Stomach (tissue), 8 donors: ENCODE measurements at regions not wholly inside any gene's neighbourhood (a gene's known extent, or its start where the extent isn't known, plus 50 kb on each side); places are given as distances from the start of the nearest gene placed in this dataset.
"Not testable (repeated sequence)": the region's sequence is repeated elsewhere in the genome, so short reads cannot be mapped to it uniquely, and the experiment has no call there.

Experiments
- DNase-seq, 2 donors: peaks; one replicate each; pipeline versions ENCODE4 v3.0.0 to v3.0.0-alpha.2; 2013 to 2019
- H3K27ac ChIP-seq, 5 donors: fragments of 200-600 bp in 4 of 5; sonication (generic) in 4 of 5; one replicate each; pipeline ENCODE4 v1.5.1; 2013 to 2019; ENCODE audit warnings: mild to moderate bottlenecking in 1 of 5, moderate library complexity in 1 of 5
- H3K27me3 ChIP-seq, 3 donors: fragments of 200-600 bp; sonication (generic); one replicate each; pipeline ENCODE4 v1.5.1; 2017 to 2019; ENCODE audit warnings: mixed run types in 1 of 3
- H3K36me3 ChIP-seq, 4 donors: fragments of 200-600 bp; sonication (generic); 1 replicate in 3 of 4; 2 replicates in 1 of 4; pipeline ENCODE4 v1.5.1; 2016 to 2019
- H3K4me1 ChIP-seq, 4 donors: fragments of 200-600 bp; sonication (generic); one replicate each; pipeline ENCODE4 v1.5.1; 2016 to 2019
- H3K4me3 ChIP-seq, 4 donors: fragments of 200-600 bp; sonication (generic) in 3 of 4; one replicate each; pipeline ENCODE4 v1.5.1; 2016 to 2019; ENCODE audit warnings: mild to moderate bottlenecking in 1 of 4
- H3K9me3 ChIP-seq, 4 donors: fragments of 200-600 bp; sonication (generic); one replicate each; pipeline ENCODE4 v1.5.1; 2016 to 2019
- EP300 ChIP-seq: sonication (generic); formaldehyde crosslinking; IDR thresholded peaks from one replicate; pipeline ENCODE4 v1.6.1; 2017; ENCODE audit warnings: antibody characterized with exemption
- POLR2A ChIP-seq, 4 donors: fragments of 450-650 bp; IDR thresholded peaks; one replicate each; pipeline ENCODE4 v1.6.1; 2016; ENCODE audit warnings: antibody characterized with exemption in 4 of 4, control low read depth in 2 of 4, mild to moderate bottlenecking in 1 of 4, moderate library complexity in 1 of 4
- POLR2AphosphoS5 ChIP-seq, 3 donors: sonication (generic); formaldehyde crosslinking; IDR thresholded peaks; one replicate each; pipeline ENCODE4 v1.6.1; 2016; ENCODE audit warnings: antibody characterized with exemption in 3 of 3
- WGBS, 5 donors: extraction: QIAGEN DNeasy Blood & Tissue Kit in 3 of 5; methylation state at CpG; one replicate each; pipeline versions ENCODE4 v1.1.5 to v1.1.7; 2013 to 2018; 5-methylcytosine and 5-hydroxymethylcytosine counted together
- intact Hi-C: fragments of 100-400 bp; cut with DNase I; formaldehyde crosslinking; loops from one replicate; pipeline ENCODE4 v1.15.1; 2023; ENCODE audit warnings: low total_unique reads
- TF ChIP-seq, protein P1 (sequence below), 7 experiments: fragments of 450-650 bp in 4 of 7; fragments of 200-600 bp in 3 of 7; sonication (generic) in 3 of 7; IDR thresholded peaks; one replicate each; pipeline ENCODE4 v1.5.1; 2016 to 2019; ENCODE audit warnings: antibody characterized with exemption in 7 of 7, control low read depth in 2 of 7, mild to moderate bottlenecking in 1 of 7
- donor health status: healthy with polysubstance abuse.
- donor health status: Bipolar disorder and iron deficiency.
- donor health status: healthy.

GRCh38 chr18:42513441-42513840 is 558.4 kb downstream of the PIK3C3 start:
- no peak for DNase-seq
- Histone ChIP-seq H3K27me3 (no peaks in the 10 kb centered on the region), H3K36me3 (no peaks in the 10 kb centered on the region), H3K9me3 (no peaks in the 10 kb centered on the region), H3K27ac (no peak overlapping the region), H3K4me1 (peaks cover 0 to 6% (median 0%) of the 10 kb centered on the region in 4 donors), H3K4me3 (no peak overlapping the region)
- intact Hi-C loops, result no loop called here
- 58 to 87% (median 85%) methylated on average over 1 of the region's 1 CpG for WGBS, 5 donors
- no peak for TF ChIP-seq POLR2AphosphoS5 (IDR thresholded peaks at IDR 0.05)
- no peak for TF ChIP-seq POLR2A (IDR thresholded peaks at IDR 0.05)
- no peak for TF ChIP-seq EP300
- TF ChIP-seq, protein P1, sequence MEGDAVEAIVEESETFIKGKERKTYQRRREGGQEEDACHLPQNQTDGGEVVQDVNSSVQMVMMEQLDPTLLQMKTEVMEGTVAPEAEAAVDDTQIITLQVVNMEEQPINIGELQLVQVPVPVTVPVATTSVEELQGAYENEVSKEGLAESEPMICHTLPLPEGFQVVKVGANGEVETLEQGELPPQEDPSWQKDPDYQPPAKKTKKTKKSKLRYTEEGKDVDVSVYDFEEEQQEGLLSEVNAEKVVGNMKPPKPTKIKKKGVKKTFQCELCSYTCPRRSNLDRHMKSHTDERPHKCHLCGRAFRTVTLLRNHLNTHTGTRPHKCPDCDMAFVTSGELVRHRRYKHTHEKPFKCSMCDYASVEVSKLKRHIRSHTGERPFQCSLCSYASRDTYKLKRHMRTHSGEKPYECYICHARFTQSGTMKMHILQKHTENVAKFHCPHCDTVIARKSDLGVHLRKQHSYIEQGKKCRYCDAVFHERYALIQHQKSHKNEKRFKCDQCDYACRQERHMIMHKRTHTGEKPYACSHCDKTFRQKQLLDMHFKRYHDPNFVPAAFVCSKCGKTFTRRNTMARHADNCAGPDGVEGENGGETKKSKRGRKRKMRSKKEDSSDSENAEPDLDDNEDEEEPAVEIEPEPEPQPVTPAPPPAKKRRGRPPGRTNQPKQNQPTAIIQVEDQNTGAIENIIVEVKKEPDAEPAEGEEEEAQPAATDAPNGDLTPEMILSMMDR (IDR thresholded peaks at IDR 0.05), result no peak

GRCh38 chr18:42514512-42514911 is 559.5 kb downstream of the PIK3C3 start:
- Histone ChIP-seq H3K4me3 (no peak overlapping the region), H3K36me3 (no peaks in the 10 kb centered on the region), H3K4me1 (peaks cover 0 to 17% (median 4%) of the 10 kb centered on the region in 4 donors), H3K27ac (no peak overlapping the region), H3K27me3 (no peaks in the 10 kb centered on the region), H3K9me3 (no peaks in the 10 kb centered on the region)
- intact Hi-C loops, result no loop called here
- 57 to 82% (median 65%) methylated on average over 3 of the region's 3 CpGs for WGBS, 5 donors
- DNase-seq, result no peak
- no peak for TF ChIP-seq POLR2AphosphoS5 (IDR thresholded peaks at IDR 0.05)
- TF ChIP-seq, protein P1 (IDR thresholded peaks at IDR 0.05), result no peak
- no peak for TF ChIP-seq EP300
- TF ChIP-seq POLR2A (IDR thresholded peaks at IDR 0.05), result no peak

GRCh38 chr18:42517896-42518295 is 562.9 kb downstream of the PIK3C3 start:
- H3K4me1 ChIP-seq, result peaks cover 0 to 28% (median 7%) of the 10 kb centered on the region in 4 donors
- no peak overlapping the region for H3K4me3 ChIP-seq
- H3K27me3 ChIP-seq, result no peaks in the 10 kb centered on the region
- H3K36me3 ChIP-seq, result no peaks in the 10 kb centered on the region
- H3K27ac ChIP-seq, result no peak overlapping the region
- intact Hi-C loops, result no loop called here
- no peaks in the 10 kb centered on the region for H3K9me3 ChIP-seq
- TF ChIP-seq, protein P1 (IDR thresholded peaks at IDR 0.05), result no peak
- no peak for TF ChIP-seq POLR2A (IDR thresholded peaks at IDR 0.05)
- TF ChIP-seq POLR2AphosphoS5 (IDR thresholded peaks at IDR 0.05), result no peak
- no peak for TF ChIP-seq EP300
- no peak for DNase-seq

GRCh38 chr18:42518331-42518730 is 563.3 kb downstream of the PIK3C3 start:
- peak in 2 of 3 donors; percentile 20 to 59 for TF ChIP-seq POLR2AphosphoS5 (IDR thresholded peaks at IDR 0.05)
- 15 to 64% (median 42%) methylated on average over 2 of the region's 2 CpGs for WGBS, 5 donors
- H3K9me3 ChIP-seq, result not testable (repeated sequence)

DNA sequence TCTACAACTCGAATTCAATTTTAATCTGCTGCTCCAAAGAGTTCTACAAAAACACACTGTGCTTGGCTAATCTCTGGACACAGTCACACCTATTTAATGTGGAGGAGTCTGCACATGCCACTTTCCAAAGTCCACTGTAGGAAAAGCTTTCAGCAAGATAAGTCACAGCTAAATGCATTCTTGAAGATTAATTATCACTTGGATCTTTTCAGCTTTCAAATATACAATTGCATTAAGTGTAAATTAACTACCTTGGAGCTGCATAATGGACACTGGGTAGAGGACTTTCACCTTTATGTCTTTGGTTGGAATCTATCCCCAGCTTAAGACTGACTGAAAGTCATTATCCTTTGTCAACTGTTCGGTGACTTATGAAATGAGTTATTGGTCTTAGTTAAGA is 565.1 kb downstream of the PIK3C3 start:
- intact Hi-C loops, result no loop called here
- 20 to 29% (median 23%) methylated on average over 2 of the region's 2 CpGs for WGBS, 5 donors
- TF ChIP-seq POLR2AphosphoS5 (IDR thresholded peaks at IDR 0.05), result peak in 2 of 3 donors; percentile 64 to 79
- TF ChIP-seq, protein P1 (IDR thresholded peaks at IDR 0.05), result no peak
- TF ChIP-seq EP300, result no peak
- TF ChIP-seq POLR2A (IDR thresholded peaks at IDR 0.05), result no peak
- H3K36me3 ChIP-seq, result no peaks in the 10 kb centered on the region
- peak in 1 of 2 donors; percentile 48 for DNase-seq
- H3K27me3 ChIP-seq, result no peaks in the 10 kb centered on the region
- H3K27ac ChIP-seq, result peak overlapping the region in 2 of 5 donors; percentile 19 to 22
- H3K4me3 ChIP-seq, result no peak overlapping the region
- H3K9me3 ChIP-seq, result no peaks in the 10 kb centered on the region
- peaks cover 0 to 28% (median 8%) of the 10 kb centered on the region in 4 donors for H3K4me1 ChIP-seq

More at GRCh38 chr18:42518331-42518730, 563.3 kb downstream of the PIK3C3 start:
- intact Hi-C loops, DNase-seq, H3K36me3 ChIP-seq, H3K4me3 ChIP-seq, H3K27me3 ChIP-seq: not testable (repeated sequence)
- H3K27ac ChIP-seq, result peak overlapping the region in 2 of 5 donors; percentile 15 to 36
- H3K4me1 ChIP-seq, result peaks cover 0 to 28% (median 8%) of the 10 kb centered on the region in 4 donors
